ENCODE measurements at regions not wholly inside any gene's neighbourhood (a gene's known extent, or its start where the extent isn't known, plus 50 kb on each side); places are given as distances from the start of the nearest gene placed in this dataset.

DNA sequence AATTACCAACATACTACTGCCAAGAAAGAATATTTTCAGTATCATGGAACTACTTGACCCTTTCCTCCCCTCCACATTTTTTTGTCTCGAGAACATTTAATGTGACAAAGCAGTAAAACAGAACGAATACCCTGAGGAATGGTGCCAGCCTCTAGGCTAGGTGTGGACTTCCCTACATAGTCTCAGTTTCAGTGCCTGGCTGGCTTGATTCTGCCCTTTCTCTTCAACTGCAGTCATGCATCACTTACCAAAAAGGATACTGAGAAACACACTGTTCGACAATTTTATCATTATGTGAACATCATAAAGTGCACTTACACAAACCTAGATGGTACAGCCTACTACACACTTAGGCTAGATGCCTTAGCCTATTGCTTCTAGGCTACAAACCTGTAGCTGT, 305.3 kb upstream of the HNRNPA3 start:
- ATAC-seq (no peak), FAIRE-seq (no peak), DNase-seq (ENCODE audit: low spot score) (no peak)
- ChIA-PET POLR2A (no interaction called here), CTCF (ENCODE audit: low intra/inter-chr PET ratio, low total read pairs) (no interaction called here)
- no peaks in the 10 kb centered on the region for H3K36me3 ChIP-seq (replicated peaks in 1 of 2; ENCODE audit: control insufficient read depth in 1 of 2, insufficient read depth in 2 of 2, low read length in 2 of 2)
- no peak overlapping the region for H3K9ac ChIP-seq (ENCODE audit: insufficient read depth, low read depth, low read length)
- H3K9me3 ChIP-seq (ENCODE audit: low read length) = no peaks in the 10 kb centered on the region
- BruUV-seq (replicated peaks) = no TSS peak
- H3K27ac ChIP-seq (ENCODE audit: extremely low read length, insufficient read depth, low read length) = no peak overlapping the region
- in situ Hi-C loops (cut with HindIII; ENCODE audit: extremely low pct_ligation_motif_present, low pct_unique_long_range_greater_than_20kb) = no loop called here
- no peak overlapping the region for H2AFZ ChIP-seq (ENCODE audit: low read length)
- intact Hi-C loops (cut with micrococcal nuclease; ENCODE audit: unreplicated experiment) = no loop called here
- H3K4me2 ChIP-seq (ENCODE audit: low read depth, low read length) = no peak overlapping the region
- TF ChIP-seq RBM22 (optimal IDR thresholded peaks at IDR 0.05; ENCODE audit: low read length) (no peak), ZFP36L2 (CRISPR knock-in tag; IDR thresholded peaks at IDR 0.05) (no peak), PCBP1 (IDR thresholded peaks at IDR 0.05; ENCODE audit: borderline replicate concordance, low read depth, low read length) (no peak), KAT2B (IDR thresholded peaks at IDR 0.05; ENCODE audit: borderline replicate concordance, low read depth, low read length) (no peak), ZNF883 (CRISPR knock-in tag; IDR thresholded peaks at IDR 0.05; ENCODE audit: not compliant biosample characterization) (no peak), HDAC6 (IDR thresholded peaks at IDR 0.05; ENCODE audit: low read depth, low read length) (no peak), ARNTL (CRISPR knock-in tag; IDR thresholded peaks at IDR 0.05) (no peak), HMGA1 (CRISPR knock-in tag; conservative IDR thresholded peaks at IDR 0.05) (no peak), RFX5 (IDR thresholded peaks at IDR 0.05; ENCODE audit: low read depth, low read length) (no peak), DR1 (CRISPR knock-in tag; IDR thresholded peaks at IDR 0.05) (no peak), GABPA (IDR thresholded peaks at IDR 0.05; ENCODE audit: low read depth, low read length) (no peak), GABPA (CRISPR knock-in tag; IDR thresholded peaks at IDR 0.05; ENCODE audit: low read depth) (no peak), MEIS2 (CRISPR knock-in tag; IDR thresholded peaks at IDR 0.05) (no peak), KLF16 (CRISPR knock-in tag; IDR thresholded peaks at IDR 0.05) (no peak), MED1 (CRISPR knock-in tag; IDR thresholded peaks at IDR 0.05) (no peak)
- TF ChIP-seq, protein P1, sequence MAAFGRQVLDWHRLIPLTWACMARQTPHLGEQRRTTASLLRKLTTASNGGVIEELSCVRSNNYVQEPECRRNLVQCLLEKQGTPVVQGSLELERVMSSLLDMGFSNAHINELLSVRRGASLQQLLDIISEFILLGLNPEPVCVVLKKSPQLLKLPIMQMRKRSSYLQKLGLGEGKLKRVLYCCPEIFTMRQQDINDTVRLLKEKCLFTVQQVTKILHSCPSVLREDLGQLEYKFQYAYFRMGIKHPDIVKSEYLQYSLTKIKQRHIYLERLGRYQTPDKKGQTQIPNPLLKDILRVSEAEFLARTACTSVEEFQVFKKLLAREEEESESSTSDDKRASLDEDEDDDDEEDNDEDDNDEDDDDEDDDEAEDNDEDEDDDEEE (CRISPR knock-in tag; IDR thresholded peaks at IDR 0.05) = no peak
- TF ChIP-seq, protein P2, sequence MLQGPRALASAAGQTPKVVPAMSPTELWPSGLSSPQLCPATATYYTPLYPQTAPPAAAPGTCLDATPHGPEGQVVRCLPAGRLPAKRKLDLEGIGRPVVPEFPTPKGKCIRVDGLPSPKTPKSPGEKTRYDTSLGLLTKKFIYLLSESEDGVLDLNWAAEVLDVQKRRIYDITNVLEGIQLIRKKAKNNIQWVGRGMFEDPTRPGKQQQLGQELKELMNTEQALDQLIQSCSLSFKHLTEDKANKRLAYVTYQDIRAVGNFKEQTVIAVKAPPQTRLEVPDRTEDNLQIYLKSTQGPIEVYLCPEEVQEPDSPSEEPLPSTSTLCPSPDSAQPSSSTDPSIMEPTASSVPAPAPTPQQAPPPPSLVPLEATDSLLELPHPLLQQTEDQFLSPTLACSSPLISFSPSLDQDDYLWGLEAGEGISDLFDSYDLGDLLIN (CRISPR knock-in tag; IDR thresholded peaks at IDR 0.05; ENCODE audit: borderline replicate concordance) = no peak
- no peak overlapping the region for H3K4me3 ChIP-seq (replicated peaks in 1 of 3; ENCODE audit: insufficient read depth in 1 of 3, low read depth in 2 of 3, low read length in 3 of 3)
- peaks cover 0 to 8% of the 10 kb centered on the region in 2 experiments; a peak in 1 of 5 replicates for H3K27me3 ChIP-seq (ENCODE audit: control insufficient read depth in 1 of 2, insufficient read depth in 2 of 2, low read length in 2 of 2)
- H3K79me2 ChIP-seq (ENCODE audit: insufficient read depth, low read length) = no peaks in the 10 kb centered on the region
- H4K20me1 ChIP-seq (ENCODE audit: insufficient read depth, low read length) = no peaks in the 10 kb centered on the region
- 1% methylated on average over 3 of the region's 3 CpGs for WGBS (ENCODE audit: low lambda C conversion rate)
- no peaks in the 10 kb centered on the region for H3K4me1 ChIP-seq (ENCODE audit: insufficient read depth, low read length)

Data from HepG2 (cell line).